HG03280 (cell line): ENCODE measurements at regions not wholly inside any gene's neighbourhood (a gene's known extent, or its start where the extent isn't known, plus 50 kb on each side); places are given as distances from the start of the nearest gene placed in this dataset.

ENCODE experiments used
- ATAC-seq: cut with Tn5 transposase; IDR thresholded peaks from one replicate; pipeline ENCODE4 v1.9.1; 2021; ENCODE audit warnings: mild to moderate bottlenecking, moderate library complexity; ENCODE audit not compliant: unreplicated experiment

GRCh38 chr4:133493241-133493640 lies 344.1 kb downstream of the PCDH10 start:
- no peak for ATAC-seq

- ATAC-seq = no peak
Measured at GRCh38 chr4:133484287-133484686, 335.2 kb downstream of the PCDH10 start.

DNA sequence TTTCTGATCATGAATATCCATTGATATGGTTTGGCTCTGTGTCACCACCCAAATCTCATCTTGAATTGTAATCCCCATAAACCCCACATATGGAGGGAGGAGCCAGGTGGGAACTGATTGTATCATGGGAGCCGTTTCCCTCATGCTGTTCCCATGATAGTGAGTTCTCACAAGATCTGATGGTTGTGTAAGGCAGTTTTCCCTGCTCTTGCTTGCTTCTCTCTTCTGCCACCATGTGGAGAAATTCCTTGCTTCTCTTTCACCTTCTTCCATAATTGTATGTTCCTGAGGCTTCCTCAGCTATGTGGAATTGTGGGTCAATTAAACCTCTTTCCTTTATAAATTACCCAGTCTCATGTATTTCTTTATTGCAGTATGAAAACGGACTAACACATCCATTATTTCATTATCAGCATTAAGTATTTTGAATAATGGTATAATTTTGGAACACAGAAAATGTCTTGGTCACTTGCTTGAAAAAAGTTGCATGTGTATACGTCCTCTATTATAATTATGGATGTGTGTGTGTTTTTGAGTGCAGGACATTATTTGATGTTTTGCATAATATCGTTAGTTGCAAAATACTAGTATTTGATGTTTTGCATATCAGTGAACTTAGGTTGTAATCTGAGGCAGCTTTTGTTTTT lies 334.6 kb downstream of the PCDH10 start:
- no peak for ATAC-seq

DNA sequence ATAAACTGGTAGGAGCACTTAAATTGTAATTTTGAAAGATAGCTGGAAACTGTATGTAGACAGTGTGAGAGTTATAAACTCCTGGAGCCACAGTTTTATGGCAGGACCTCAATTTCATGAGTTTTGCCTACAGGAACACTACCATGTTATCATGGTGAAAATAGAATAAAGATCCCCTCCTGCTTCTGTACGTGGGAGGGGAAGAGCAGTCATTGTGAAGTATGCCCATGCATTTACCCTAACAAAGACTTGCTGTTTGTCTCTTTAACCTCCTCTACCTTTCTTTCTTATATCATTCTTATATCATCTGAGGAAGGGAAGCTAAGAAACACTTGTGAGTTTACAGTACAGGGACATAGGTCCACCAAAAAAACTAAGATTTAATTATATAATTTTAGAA lies 327.0 kb downstream of the PCDH10 start:
- no peak for ATAC-seq

- no peak for ATAC-seq
Measured at GRCh38 chr4:133474501-133474900, 325.4 kb downstream of the PCDH10 start.

GRCh38 chr4:133472244-133472643 lies 323.1 kb downstream of the PCDH10 start:
- ATAC-seq = no peak

DNA sequence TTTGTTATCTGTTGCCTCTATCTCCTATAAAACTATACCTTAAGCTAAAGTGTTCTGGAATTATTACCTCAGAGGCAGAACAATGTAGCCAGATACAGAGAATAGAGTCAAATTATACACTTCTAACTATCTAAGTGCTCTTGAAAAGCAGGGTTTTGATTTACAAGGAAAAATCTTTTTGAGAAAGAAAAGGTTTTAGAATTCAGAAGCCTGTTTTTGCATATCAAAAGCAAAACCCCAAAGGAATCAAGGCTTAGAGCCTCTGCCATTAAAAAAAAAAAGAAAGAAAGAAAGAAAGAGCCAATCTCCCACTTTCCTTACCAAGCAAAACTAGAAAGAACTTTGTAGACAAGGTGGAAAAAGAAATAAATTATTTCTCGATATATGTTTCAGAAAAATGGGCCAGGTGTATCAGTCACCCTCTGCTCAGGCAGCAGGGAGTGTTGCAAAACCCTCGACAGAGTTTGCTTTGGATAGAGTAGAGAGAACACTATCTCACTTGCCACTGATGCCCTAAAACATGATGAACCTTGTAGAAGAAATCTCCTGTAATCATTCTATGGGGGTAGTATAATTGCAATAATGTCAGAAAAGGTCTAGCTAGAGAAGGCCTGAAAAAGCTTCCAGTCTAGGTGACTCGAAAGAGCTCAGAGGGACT lies 318.3 kb downstream of the PCDH10 start:
- no peak for ATAC-seq

GRCh38 chr4:133465022-133465421 lies 315.9 kb downstream of the PCDH10 start:
- ATAC-seq = no peak

- no peak for ATAC-seq
Measured at GRCh38 chr4:133464311-133464710, 315.2 kb downstream of the PCDH10 start.

GRCh38 chr4:133452678-133453077 lies 303.6 kb downstream of the PCDH10 start:
- ATAC-seq = no peak

- ATAC-seq = no peak
Measured at GRCh38 chr4:133450813-133451212, 301.7 kb downstream of the PCDH10 start.

- no peak for ATAC-seq
Measured at GRCh38 chr4:133440404-133440803, 291.3 kb downstream of the PCDH10 start.

DNA sequence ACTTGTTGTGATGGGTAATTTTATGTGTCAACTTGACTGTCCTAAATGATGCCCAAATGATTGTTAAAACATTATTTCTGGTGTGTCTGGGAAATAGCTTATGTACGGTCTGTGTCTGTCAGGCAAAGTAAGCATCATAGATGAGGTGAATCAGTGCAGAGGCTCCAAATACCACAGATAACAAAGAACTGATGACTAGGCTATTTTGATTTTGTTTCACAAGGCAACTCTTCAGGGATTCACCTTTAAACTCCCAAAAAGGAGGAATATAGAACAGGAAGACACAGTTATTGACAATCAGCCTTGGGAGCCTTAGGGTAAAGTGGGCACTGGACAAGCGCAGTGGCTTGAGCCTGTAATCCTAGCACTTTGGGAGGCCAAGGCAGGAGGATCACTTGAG lies 290.7 kb downstream of the PCDH10 start:
- no peak for ATAC-seq

DNA sequence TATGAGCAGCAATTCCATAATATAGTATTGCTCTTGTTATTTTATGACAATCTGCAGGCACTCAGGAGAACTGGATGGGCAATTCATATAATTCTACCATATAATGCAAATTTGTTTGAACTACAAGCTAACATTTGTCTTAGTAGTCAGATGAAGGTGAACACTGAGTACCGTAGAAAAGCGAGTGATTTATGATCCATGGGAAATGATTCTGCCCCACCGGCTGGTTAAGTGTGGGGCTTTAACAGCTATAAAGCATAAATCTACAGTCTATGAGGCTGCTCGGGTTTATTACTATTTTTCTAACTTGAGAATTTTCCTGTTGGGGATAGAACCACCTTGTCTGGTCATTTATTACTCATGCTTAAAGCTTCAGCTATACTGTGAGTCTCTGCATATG lies 275.5 kb downstream of the PCDH10 start:
- no peak for ATAC-seq

GRCh38 chr4:133403913-133404312 lies 254.8 kb downstream of the PCDH10 start:
- no peak for ATAC-seq

DNA sequence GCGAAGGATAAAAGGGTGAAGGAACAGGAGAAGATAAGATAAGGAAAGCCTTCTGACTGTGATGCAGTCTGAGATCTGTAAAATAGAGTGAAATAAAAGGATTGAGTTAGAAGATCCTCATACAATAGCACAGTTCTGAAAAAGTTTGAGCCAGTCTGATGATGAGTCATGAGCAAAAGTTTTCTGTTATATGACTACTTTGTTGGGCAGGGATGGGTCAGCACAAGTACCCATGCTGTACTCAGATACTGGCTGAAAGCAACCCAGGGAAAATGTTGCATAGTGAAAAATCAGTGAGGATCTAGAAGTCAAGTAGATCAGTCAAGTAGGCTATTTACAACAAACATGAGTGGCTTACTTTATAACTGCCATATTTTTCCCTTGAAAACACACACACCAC lies 253.5 kb downstream of the PCDH10 start:
- ATAC-seq = no peak

- no peak for ATAC-seq
Measured at GRCh38 chr4:133394971-133395627, 246.0 kb downstream of the PCDH10 start.

DNA sequence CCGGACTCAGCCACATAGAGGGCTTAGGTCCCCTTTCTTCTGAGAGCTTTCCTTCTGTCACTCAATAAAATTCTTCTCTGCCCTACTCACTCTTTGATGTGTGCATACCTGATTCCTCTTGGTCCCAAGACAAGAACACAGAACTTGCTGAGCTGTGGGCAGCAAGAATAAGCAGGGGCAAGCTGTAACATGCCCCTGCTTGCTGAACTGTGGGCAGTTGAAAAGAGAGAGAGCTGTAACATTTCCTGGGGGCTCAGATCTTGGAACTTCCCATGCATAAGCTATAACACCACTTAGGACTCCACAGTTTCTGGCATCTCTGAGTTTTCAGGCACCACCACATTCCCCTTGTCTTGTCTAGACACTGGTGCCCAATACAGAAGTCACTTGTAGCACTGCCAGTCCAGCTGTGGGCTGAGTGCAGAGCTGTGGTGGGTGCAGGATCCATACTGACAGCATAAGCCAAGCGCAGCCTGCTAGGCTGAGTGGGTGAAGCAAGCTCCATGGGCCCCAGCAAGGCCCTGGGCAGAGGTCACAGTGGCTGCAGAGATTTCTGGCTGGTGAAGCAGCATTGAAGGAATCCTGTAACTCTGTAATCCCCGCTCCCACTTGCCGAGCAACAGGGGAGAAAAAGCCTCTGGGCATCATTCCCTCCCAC lies 241.2 kb downstream of the PCDH10 start:
- ATAC-seq = no peak

- no peak for ATAC-seq
Measured at GRCh38 chr4:133389029-133389428, 239.9 kb downstream of the PCDH10 start.

DNA sequence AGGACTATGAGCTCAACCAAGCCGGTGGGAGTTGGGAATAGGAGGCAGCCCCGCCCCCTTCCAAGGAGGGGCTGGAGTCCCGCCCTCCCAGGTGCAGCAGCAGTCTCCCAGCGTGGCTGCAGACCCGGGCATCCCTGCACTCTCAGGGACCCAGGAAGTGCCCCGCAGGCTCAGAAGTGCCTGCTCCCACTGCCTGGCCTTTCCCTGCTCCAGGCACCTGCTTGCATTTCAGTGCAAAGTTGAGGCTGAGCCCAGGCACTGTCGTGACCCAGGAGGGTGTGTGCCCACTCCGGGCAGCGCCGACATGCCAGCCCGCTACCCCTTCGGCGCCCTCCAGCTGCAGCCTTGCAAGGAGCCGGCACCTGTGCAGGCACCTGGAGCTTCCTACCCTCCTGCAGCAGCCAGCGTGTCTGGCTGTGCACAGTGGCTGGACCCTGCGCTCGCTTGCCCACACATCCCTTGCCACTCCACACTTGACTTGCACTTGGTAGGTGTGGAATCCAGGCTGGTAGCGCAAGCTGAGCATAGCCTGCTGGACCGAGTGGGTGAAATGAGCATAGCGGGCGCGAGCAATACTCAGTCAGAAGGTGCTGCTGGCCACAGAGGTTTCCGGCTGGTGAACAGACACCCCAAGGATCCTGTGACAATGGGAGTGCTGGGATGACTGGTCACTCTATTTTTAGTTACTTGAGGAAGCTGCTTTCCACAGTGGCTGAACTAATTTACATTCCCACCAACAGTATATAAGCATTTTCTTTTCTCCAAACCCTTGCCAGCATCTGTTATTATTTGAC lies 236.3 kb downstream of the PCDH10 start:
- ATAC-seq = no peak
